ENCODE measurements at regions not wholly inside any gene's neighbourhood (a gene's known extent, or its start where the extent isn't known, plus 50 kb on each side); places are given as distances from the start of the nearest gene placed in this dataset.

DNA sequence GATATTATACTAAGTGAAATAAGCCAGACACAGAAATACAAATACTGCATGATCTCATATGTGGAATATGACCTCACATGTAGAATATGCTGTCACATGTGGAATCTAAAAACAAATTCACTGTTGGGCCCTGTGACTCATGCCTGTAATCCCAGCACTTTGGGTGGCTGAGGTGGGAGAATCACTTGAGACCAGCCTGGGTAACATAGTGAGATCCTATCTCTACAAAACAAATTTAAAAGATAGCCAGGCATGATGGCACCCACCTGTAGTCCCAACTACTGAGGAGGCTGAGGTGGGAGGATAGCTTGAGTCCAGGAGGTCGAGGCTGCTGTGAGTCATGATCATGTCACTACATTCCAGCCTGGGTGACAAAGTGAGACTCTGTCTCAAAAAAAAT is 160.3 kb downstream of the PTEN start:
- POLR2A ChIA-PET, result no interaction called here
- no peaks in the 10 kb centered on the region for H3K27me3 ChIP-seq (ENCODE audit: insufficient read depth, low read length, poor library complexity, severe bottlenecking)
- H3K9me3 ChIP-seq (ENCODE audit: low read length), result no peaks in the 10 kb centered on the region
- H3K4me3 ChIP-seq (ENCODE audit: low read length), result no peak overlapping the region
- H3K9me3 Mint-ChIP-seq, result no peaks in the 10 kb centered on the region
- no peaks in the 10 kb centered on the region for H3K36me3 ChIP-seq (ENCODE audit: insufficient read depth, low read length)
- no peaks in the 10 kb centered on the region for H3K27me3 Mint-ChIP-seq
- peaks cover 13 to 15% (median 14%) of the 10 kb centered on the region in 3 donors for H3K4me1 Mint-ChIP-seq
- H3K4me1 ChIP-seq (ENCODE audit: insufficient read depth, low read length), result peaks cover 14% of the 10 kb centered on the region
- CTCF ChIA-PET, result no interaction called here
- no peak for DNase-seq
- H3K27ac ChIP-seq (ENCODE audit: low read depth, low read length), result no peak overlapping the region
- peaks cover 0 to 5% (median 0%) of the 10 kb centered on the region in 3 donors for H3K36me3 Mint-ChIP-seq
- H3K27ac Mint-ChIP-seq, result no peak overlapping the region
- no peak overlapping the region for H3K4me3 Mint-ChIP-seq

DNA sequence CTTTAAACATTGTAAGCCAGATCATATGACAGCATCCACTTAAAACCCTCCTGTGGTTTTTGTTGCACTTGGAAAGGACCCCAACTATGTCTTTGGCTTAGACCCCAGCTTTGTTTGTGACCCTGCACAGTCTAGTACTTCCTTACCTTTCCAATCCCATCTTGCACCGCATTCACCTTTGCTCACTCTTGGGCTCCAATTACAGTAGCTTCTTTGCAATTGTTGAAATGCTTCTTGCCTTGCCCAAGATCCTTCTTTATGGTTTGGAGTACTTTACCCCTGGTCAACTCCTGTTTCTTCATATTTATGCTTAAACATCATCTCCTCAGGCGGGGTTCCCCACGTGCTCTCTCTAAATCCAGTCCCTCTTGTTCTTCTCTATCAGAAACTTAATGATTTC is 162.6 kb downstream of the PTEN start:
- no peak overlapping the region for H3K4me3 Mint-ChIP-seq
- H3K27ac Mint-ChIP-seq, result peak overlapping the region in 2 of 8 donors; percentile 11 to 39
- peaks cover 18 to 21% (median 19%) of the 10 kb centered on the region in 3 donors for H3K4me1 Mint-ChIP-seq
- peaks cover 0 to 5% (median 0%) of the 10 kb centered on the region in 3 donors for H3K36me3 Mint-ChIP-seq
- no peak for DNase-seq
- Histone ChIP-seq H3K4me3 (ENCODE audit: low read length) (no peak overlapping the region), H3K27me3 (ENCODE audit: insufficient read depth, low read length, poor library complexity, severe bottlenecking) (no peaks in the 10 kb centered on the region), H3K4me1 (ENCODE audit: insufficient read depth, low read length) (peaks cover 17% of the 10 kb centered on the region), H3K27ac (ENCODE audit: low read depth, low read length) (no peak overlapping the region), H3K36me3 (ENCODE audit: insufficient read depth, low read length) (no peaks in the 10 kb centered on the region), H3K9me3 (ENCODE audit: low read length) (no peaks in the 10 kb centered on the region)
- POLR2A ChIA-PET, result no interaction called here
- no peaks in the 10 kb centered on the region for H3K9me3 Mint-ChIP-seq
- H3K27me3 Mint-ChIP-seq, result no peaks in the 10 kb centered on the region
- CTCF ChIA-PET, result no interaction called here

DNA sequence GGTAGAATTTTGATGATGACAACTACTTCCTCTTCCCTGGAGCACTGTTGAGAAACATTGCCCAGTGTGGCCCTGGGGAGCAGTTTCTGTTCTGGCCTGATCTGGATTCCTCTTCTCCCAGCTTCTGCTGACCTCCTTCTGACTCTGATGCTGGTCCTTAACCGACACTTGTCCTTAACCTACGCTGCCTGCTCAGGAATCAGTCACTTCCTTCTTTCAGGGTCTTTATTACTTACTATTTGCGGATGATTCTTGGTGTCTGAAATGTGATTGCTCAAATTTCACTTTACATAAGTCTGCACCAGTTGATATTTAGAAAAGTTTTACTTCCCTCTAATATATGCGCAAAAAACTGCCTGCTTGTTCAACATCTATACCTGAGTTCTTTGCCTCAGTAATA is 164.1 kb downstream of the PTEN start:
- no peak overlapping the region for H3K4me3 ChIP-seq (ENCODE audit: low read length)
- H3K4me1 ChIP-seq (ENCODE audit: insufficient read depth, low read length), result peaks cover 17% of the 10 kb centered on the region
- no peaks in the 10 kb centered on the region for H3K27me3 ChIP-seq (ENCODE audit: insufficient read depth, low read length, poor library complexity, severe bottlenecking)
- H3K36me3 ChIP-seq (ENCODE audit: insufficient read depth, low read length), result no peaks in the 10 kb centered on the region
- Mint-ChIP-seq H3K4me3 (peak overlapping the region in 1 of 7 donors; percentile 26), H3K27ac (peak overlapping the region in 7 of 8 donors; percentile 9 to 77 (median 69)), H3K9me3 (no peaks in the 10 kb centered on the region), H3K27me3 (no peaks in the 10 kb centered on the region), H3K4me1 (peaks cover 18 to 21% (median 19%) of the 10 kb centered on the region in 3 donors), H3K36me3 (no peaks in the 10 kb centered on the region)
- no peak for DNase-seq
- no peaks in the 10 kb centered on the region for H3K9me3 ChIP-seq (ENCODE audit: low read length)
- no peak overlapping the region for H3K27ac ChIP-seq (ENCODE audit: low read depth, low read length)
- POLR2A ChIA-PET, result no interaction called here
- CTCF ChIA-PET, result no interaction called here

DNA sequence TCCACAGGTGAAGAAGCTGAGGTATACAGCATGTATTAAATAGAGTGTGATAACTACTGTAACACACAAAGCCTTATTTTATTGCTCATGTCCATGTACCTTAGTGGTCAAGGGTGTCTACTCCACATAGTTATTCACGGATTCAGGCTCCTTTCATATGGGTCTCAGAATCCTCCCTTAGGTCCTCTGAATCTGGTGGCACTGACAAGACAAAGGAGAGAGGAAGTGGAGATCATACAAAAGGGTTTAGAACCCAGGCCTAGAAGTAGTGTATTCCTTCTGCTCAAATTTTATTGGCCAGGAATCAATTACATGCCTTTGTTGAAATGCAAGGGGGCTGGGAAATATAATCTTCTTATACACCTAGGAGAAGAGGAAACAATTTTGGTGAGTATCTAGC is 164.6 kb downstream of the PTEN start:
- Mint-ChIP-seq H3K4me3 (peak overlapping the region in 2 of 7 donors; percentile 24 to 37), H3K27ac (peak overlapping the region; percentile 13 to 92 (median 76)), H3K27me3 (no peaks in the 10 kb centered on the region), H3K4me1 (peaks cover 18 to 21% (median 19%) of the 10 kb centered on the region in 3 donors), H3K9me3 (no peaks in the 10 kb centered on the region), H3K36me3 (no peaks in the 10 kb centered on the region)
- Histone ChIP-seq H3K9me3 (ENCODE audit: low read length) (no peaks in the 10 kb centered on the region), H3K27ac (ENCODE audit: low read depth, low read length) (no peak overlapping the region), H3K36me3 (ENCODE audit: insufficient read depth, low read length) (no peaks in the 10 kb centered on the region), H3K4me3 (ENCODE audit: low read length) (no peak overlapping the region), H3K4me1 (ENCODE audit: insufficient read depth, low read length) (peaks cover 17% of the 10 kb centered on the region), H3K27me3 (ENCODE audit: insufficient read depth, low read length, poor library complexity, severe bottlenecking) (no peaks in the 10 kb centered on the region)
- POLR2A ChIA-PET, result no interaction called here
- CTCF ChIA-PET, result no interaction called here
- no peak for DNase-seq

DNA sequence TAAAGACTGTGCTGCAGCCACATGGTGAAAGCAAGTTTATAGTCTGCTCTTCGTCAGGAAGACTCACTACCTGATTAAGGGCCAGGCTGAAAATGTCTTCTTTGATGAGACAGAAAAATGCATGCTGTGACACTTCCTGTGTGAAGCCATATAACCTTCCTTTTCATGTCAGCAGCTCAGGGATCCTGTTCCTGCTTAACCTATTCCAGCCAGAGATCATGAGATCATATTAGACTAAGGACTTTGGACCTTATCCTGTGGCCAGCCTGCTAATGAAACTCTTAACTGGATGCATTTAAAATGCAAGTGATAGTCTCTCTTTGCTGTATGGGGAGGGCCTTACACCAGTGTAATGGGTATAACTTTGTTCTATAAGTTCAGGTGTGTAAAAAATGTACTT is 165.2 kb downstream of the PTEN start:
- no peaks in the 10 kb centered on the region for H3K36me3 ChIP-seq (ENCODE audit: insufficient read depth, low read length)
- no peak overlapping the region for H3K4me3 Mint-ChIP-seq
- ChIA-PET CTCF (no interaction called here), POLR2A (no interaction called here)
- no peaks in the 10 kb centered on the region for H3K27me3 ChIP-seq (ENCODE audit: insufficient read depth, low read length, poor library complexity, severe bottlenecking)
- no peaks in the 10 kb centered on the region for H3K36me3 Mint-ChIP-seq
- no peaks in the 10 kb centered on the region for H3K9me3 Mint-ChIP-seq
- H3K27ac Mint-ChIP-seq, result peak overlapping the region in 2 of 8 donors; percentile 27 to 33
- peaks cover 17% of the 10 kb centered on the region for H3K4me1 ChIP-seq (ENCODE audit: insufficient read depth, low read length)
- no peaks in the 10 kb centered on the region for H3K27me3 Mint-ChIP-seq
- H3K4me3 ChIP-seq (ENCODE audit: low read length), result no peak overlapping the region
- H3K4me1 Mint-ChIP-seq, result peaks cover 18 to 21% (median 19%) of the 10 kb centered on the region in 3 donors
- H3K9me3 ChIP-seq (ENCODE audit: low read length), result no peaks in the 10 kb centered on the region
- peak in 2 of 5 donors; percentile 11 to 14 for DNase-seq
- H3K27ac ChIP-seq (ENCODE audit: low read depth, low read length), result no peak overlapping the region

DNA sequence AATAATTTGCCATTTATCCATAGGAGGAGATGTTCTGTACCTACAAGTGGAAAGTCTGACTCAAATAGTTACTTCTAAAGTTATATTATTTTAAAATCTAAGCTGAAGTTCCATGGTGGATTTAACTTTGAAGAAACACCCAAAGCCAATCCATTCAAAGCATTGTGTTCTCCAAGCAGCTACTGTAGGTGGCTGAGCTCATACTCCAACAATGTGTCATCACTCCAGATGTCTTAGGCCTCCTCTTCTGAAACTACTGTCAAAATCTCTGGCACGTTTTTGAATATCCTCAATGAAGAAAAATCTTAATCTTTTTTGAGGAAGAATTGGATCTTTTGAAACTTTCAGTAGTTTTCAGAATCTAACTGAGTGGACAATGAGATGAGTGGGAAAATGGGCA is 169.1 kb downstream of the PTEN start:
- Mint-ChIP-seq H3K27me3 (no peaks in the 10 kb centered on the region), H3K27ac (no peak overlapping the region), H3K4me1 (peaks cover 19 to 21% (median 20%) of the 10 kb centered on the region in 3 donors), H3K36me3 (no peaks in the 10 kb centered on the region), H3K9me3 (no peaks in the 10 kb centered on the region), H3K4me3 (no peak overlapping the region)
- ChIA-PET CTCF (no interaction called here), POLR2A (no interaction called here)
- H3K9me3 ChIP-seq (ENCODE audit: low read length), result no peaks in the 10 kb centered on the region
- no peak overlapping the region for H3K4me3 ChIP-seq (ENCODE audit: low read length)
- peaks cover 18% of the 10 kb centered on the region for H3K4me1 ChIP-seq (ENCODE audit: insufficient read depth, low read length)
- no peak overlapping the region for H3K27ac ChIP-seq (ENCODE audit: low read depth, low read length)
- H3K27me3 ChIP-seq (ENCODE audit: insufficient read depth, low read length, poor library complexity, severe bottlenecking), result no peaks in the 10 kb centered on the region
- no peaks in the 10 kb centered on the region for H3K36me3 ChIP-seq (ENCODE audit: insufficient read depth, low read length)
- no peak for DNase-seq

DNA sequence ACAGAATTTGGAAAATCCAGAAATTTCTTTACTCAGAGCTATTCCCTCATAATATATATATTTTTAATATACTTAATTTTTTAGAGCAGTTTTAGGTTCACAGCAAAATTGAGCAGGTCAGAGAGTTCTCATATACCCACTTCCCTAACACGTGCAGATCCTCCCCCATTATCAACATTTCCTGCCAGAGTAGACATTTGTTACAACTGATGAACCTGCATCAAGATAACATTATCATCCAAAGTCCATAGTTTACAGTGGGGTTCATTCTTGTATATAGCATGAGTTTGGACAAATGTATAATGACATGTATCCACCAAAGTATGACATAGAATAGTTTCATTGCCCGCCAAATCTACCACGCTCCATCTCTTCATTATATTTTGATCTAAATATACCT is 170.0 kb downstream of the PTEN start:
- no peaks in the 10 kb centered on the region for H3K27me3 ChIP-seq (ENCODE audit: insufficient read depth, low read length, poor library complexity, severe bottlenecking)
- Mint-ChIP-seq H3K27me3 (no peaks in the 10 kb centered on the region), H3K36me3 (no peaks in the 10 kb centered on the region), H3K27ac (no peak overlapping the region), H3K9me3 (no peaks in the 10 kb centered on the region), H3K4me3 (no peak overlapping the region), H3K4me1 (peaks cover 18 to 21% (median 20%) of the 10 kb centered on the region in 3 donors)
- no peak overlapping the region for H3K27ac ChIP-seq (ENCODE audit: low read depth, low read length)
- DNase-seq, result no peak
- no peaks in the 10 kb centered on the region for H3K9me3 ChIP-seq (ENCODE audit: low read length)
- ChIA-PET CTCF (no interaction called here), POLR2A (no interaction called here)
- no peaks in the 10 kb centered on the region for H3K36me3 ChIP-seq (ENCODE audit: insufficient read depth, low read length)
- H3K4me1 ChIP-seq (ENCODE audit: insufficient read depth, low read length), result peaks cover 15% of the 10 kb centered on the region
- H3K4me3 ChIP-seq (ENCODE audit: low read length), result no peak overlapping the region

DNA sequence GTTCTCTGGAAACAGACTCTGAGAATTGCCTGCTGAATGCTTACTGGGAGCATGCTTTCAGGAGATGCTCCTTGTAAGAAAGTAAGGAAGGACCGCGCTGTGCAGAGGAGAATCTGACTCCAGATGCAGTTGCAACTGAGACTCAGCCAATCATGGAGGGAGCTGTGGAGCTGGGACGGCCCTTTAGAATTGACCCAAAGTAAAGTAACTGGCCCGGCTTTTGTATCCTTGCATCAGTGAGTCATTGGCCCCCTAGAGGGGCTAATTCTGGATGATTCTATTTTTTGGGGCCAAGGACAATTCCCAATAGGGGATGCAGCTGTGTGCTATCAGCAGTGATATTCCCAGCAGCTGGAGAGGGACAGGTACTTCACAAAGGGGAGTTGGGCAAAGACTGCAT is 170.4 kb downstream of the PTEN start:
- Mint-ChIP-seq H3K9me3 (no peaks in the 10 kb centered on the region), H3K4me3 (no peak overlapping the region), H3K27ac (no peak overlapping the region), H3K36me3 (no peaks in the 10 kb centered on the region), H3K27me3 (no peaks in the 10 kb centered on the region), H3K4me1 (peaks cover 14 to 17% (median 17%) of the 10 kb centered on the region in 3 donors)
- POLR2A ChIA-PET, result no interaction called here
- Histone ChIP-seq H3K4me3 (ENCODE audit: low read length) (no peak overlapping the region), H3K27me3 (ENCODE audit: insufficient read depth, low read length, poor library complexity, severe bottlenecking) (no peaks in the 10 kb centered on the region), H3K36me3 (ENCODE audit: insufficient read depth, low read length) (no peaks in the 10 kb centered on the region), H3K9me3 (ENCODE audit: low read length) (no peaks in the 10 kb centered on the region), H3K4me1 (ENCODE audit: insufficient read depth, low read length) (peaks cover 13% of the 10 kb centered on the region), H3K27ac (ENCODE audit: low read depth, low read length) (no peak overlapping the region)
- CTCF ChIA-PET, result no interaction called here
- DNase-seq, result no peak

DNA sequence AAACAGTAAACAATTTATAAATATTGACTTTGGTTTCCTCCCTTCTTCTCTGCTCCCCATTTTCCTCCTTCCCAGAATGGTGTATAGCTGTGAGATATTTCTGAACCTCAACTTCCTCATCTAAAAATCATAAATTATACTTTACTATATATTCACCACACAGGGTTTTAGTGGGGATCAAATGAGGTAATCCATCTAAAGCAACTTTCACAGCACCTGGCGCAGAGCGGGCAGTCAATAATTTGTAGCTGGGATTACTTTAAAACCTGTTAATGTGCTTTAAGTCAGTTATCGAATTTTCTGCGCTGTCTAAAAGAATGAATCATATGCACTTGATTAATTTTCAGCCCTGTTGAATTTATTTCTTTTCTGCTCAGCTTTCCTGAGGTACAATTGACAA is 172.7 kb downstream of the PTEN start:
- Histone ChIP-seq H3K9me3 (ENCODE audit: low read length) (no peaks in the 10 kb centered on the region), H3K36me3 (ENCODE audit: insufficient read depth, low read length) (no peaks in the 10 kb centered on the region), H3K27me3 (ENCODE audit: insufficient read depth, low read length, poor library complexity, severe bottlenecking) (no peaks in the 10 kb centered on the region), H3K27ac (ENCODE audit: low read depth, low read length) (no peak overlapping the region), H3K4me1 (ENCODE audit: insufficient read depth, low read length) (peaks cover 11% of the 10 kb centered on the region), H3K4me3 (ENCODE audit: low read length) (no peak overlapping the region)
- Mint-ChIP-seq H3K4me1 (peaks cover 10 to 14% (median 12%) of the 10 kb centered on the region in 3 donors), H3K4me3 (no peak overlapping the region), H3K36me3 (no peaks in the 10 kb centered on the region), H3K27ac (no peak overlapping the region), H3K9me3 (no peaks in the 10 kb centered on the region), H3K27me3 (no peaks in the 10 kb centered on the region)
- POLR2A ChIA-PET, result no interaction called here
- CTCF ChIA-PET, result no interaction called here
- DNase-seq, result no peak

Data from CD8-positive, alpha-beta memory T cell (primary cell).